ENCODE measurements at regions not wholly inside any gene's neighbourhood (a gene's known extent, or its start where the extent isn't known, plus 50 kb on each side); places are given as distances from the start of the nearest gene placed in this dataset.

DNA sequence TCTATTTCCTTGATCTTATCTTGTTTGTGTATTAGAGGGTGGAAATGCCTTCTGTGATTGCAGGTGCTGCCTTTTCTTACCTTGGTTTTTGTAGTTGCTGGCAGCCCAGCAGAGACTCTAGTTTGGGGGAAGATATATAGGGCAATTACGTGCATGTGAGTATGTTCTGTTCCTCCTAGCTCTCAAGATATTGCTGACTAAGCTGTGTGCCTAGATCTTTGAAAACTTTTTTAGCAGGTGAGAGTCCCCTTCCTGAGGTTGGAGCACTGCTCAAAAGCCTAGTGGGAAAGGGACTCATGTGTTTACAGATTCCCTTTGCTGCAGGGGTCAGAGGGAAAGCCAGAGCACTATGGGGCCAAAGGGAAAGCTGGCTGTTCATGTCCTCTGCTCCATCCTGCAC lies 136.1 kb downstream of the VSIG4 start:
- TF ChIP-seq, protein P1, sequence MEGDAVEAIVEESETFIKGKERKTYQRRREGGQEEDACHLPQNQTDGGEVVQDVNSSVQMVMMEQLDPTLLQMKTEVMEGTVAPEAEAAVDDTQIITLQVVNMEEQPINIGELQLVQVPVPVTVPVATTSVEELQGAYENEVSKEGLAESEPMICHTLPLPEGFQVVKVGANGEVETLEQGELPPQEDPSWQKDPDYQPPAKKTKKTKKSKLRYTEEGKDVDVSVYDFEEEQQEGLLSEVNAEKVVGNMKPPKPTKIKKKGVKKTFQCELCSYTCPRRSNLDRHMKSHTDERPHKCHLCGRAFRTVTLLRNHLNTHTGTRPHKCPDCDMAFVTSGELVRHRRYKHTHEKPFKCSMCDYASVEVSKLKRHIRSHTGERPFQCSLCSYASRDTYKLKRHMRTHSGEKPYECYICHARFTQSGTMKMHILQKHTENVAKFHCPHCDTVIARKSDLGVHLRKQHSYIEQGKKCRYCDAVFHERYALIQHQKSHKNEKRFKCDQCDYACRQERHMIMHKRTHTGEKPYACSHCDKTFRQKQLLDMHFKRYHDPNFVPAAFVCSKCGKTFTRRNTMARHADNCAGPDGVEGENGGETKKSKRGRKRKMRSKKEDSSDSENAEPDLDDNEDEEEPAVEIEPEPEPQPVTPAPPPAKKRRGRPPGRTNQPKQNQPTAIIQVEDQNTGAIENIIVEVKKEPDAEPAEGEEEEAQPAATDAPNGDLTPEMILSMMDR (IDR thresholded peaks at IDR 0.05 in 2 of 3, conservative IDR thresholded peaks at IDR 0.05 in 1 of 3; ENCODE audit: borderline replicate concordance in 1 of 3, insufficient read depth in 1 of 3, low read depth in 2 of 3, low read length in 2 of 3) = no peak
- no peak for TF ChIP-seq ZFX (IDR thresholded peaks at IDR 0.05)
- TF ChIP-seq RAD21 (IDR thresholded peaks at IDR 0.05; ENCODE audit: low read depth) = no peak
- no peak for TF ChIP-seq POLR2AphosphoS5 (IDR thresholded peaks at IDR 0.05; ENCODE audit: low read depth, low read length)
